Smooth muscle cell (in vitro differentiated cells): ENCODE measurements at regions not wholly inside any gene's neighbourhood (a gene's known extent, or its start where the extent isn't known, plus 50 kb on each side); places are given as distances from the start of the nearest gene placed in this dataset.

ENCODE experiments used
- DNase-seq: peaks from one replicate; lab custom pipeline; 2025; ENCODE audit not compliant: unreplicated experiment; lab: John Stamatoyannopoulos, UW
- H2AFZ ChIP-seq: fragments of 200-600 bp; sonication (generic); 2 replicates; pipeline ENCODE4 v1.6.0; 2016; ENCODE audit warnings: antibody characterized with exemption, low read depth, mild to moderate bottlenecking
- H3F3A ChIP-seq: fragments of 200-600 bp; sonication (generic); 2 replicates; pipeline ENCODE4 v1.6.0; 2017; ENCODE audit warnings: antibody characterized with exemption, low read depth
- H3K27ac ChIP-seq: fragments of 200-600 bp; sonication (generic); 2 replicates; pipeline ENCODE4 v1.5.1; 2016; ENCODE audit warnings: low read depth, mild to moderate bottlenecking
- H3K27me3 ChIP-seq: fragments of 200-600 bp; sonication (generic); 2 replicates; pipeline ENCODE4 v1.6.1; 2016; ENCODE audit warnings: low read depth, mild to moderate bottlenecking
- H3K36me3 ChIP-seq: fragments of 200-600 bp; sonication (generic); 2 replicates; pipeline ENCODE4 v1.5.1; 2016; ENCODE audit warnings: low read depth
- H3K4me1 ChIP-seq: fragments of 200-600 bp; sonication (generic); 2 replicates; pipeline ENCODE4 v1.5.1; 2016; ENCODE audit warnings: low read depth
- H3K4me2 ChIP-seq: fragments of 200-600 bp; sonication (generic); 2 replicates; pipeline ENCODE4 v1.6.0; 2016; ENCODE audit warnings: mild to moderate bottlenecking
- H3K4me3 ChIP-seq: fragments of 200-600 bp; sonication (generic); 2 replicates; pipeline ENCODE4 v1.5.1; 2016; ENCODE audit warnings: mild to moderate bottlenecking
- H3K79me2 ChIP-seq: fragments of 200-600 bp; sonication (generic); 2 replicates; pipeline ENCODE4 v1.6.0; 2016; ENCODE audit warnings: low read depth, mild to moderate bottlenecking
- H3K9ac ChIP-seq: fragments of 200-600 bp; sonication (generic); 2 replicates; pipeline ENCODE4 v1.6.0; 2016; ENCODE audit warnings: low read depth
- H3K9me3 ChIP-seq: fragments of 200-600 bp; sonication (generic); replicated peaks from 2 replicates; pipeline ENCODE4 v1.5.1; 2016; ENCODE audit warnings: low read depth
- H4K20me1 ChIP-seq: fragments of 200-600 bp; sonication (generic); 2 replicates; pipeline ENCODE4 v1.6.0; 2016; ENCODE audit warnings: low read depth
- WGBS: methylation state at CpG from one replicate; pipeline ENCODE4 v1.1.7; 2016; ENCODE audit warnings: low lambda C conversion rate; 5-methylcytosine and 5-hydroxymethylcytosine counted together
- TF ChIP-seq, protein P1 (sequence below): fragments of 200-600 bp; sonication (generic); IDR thresholded peaks from 2 replicates; pipeline ENCODE4 v1.5.1; 2017; ENCODE audit warnings: borderline replicate concordance, mild to moderate bottlenecking, antibody characterized with exemption; ENCODE audit not compliant: insufficient read depth, poor library complexity, severe bottlenecking

DNA sequence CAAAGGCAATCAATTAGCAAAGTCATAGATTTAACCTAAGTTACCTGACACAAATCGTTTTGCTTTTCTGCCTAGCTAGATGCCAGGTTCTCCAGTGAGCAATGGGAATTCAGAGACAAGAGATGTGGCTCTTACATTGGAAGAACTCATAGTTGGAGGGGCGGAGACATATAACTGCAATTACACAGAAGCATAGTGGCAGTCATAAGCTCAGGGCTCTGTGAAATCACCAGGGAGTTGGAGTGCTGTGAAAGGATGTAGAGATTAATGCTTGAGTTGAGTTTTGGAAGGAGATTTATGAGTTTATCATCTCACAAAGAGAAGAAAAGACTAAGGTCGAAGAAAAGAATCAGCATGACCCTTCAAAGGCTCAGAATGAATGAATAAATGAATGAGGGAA is 457.2 kb upstream of the TRIB2 start:
- H3K36me3 ChIP-seq: no peaks in the 10 kb centered on the region
- H2AFZ ChIP-seq: no peak overlapping the region
- no peaks in the 10 kb centered on the region for H4K20me1 ChIP-seq
- no peak overlapping the region for H3K4me3 ChIP-seq
- H3K27ac ChIP-seq: no peak overlapping the region
- H3K9me3 ChIP-seq: no peaks in the 10 kb centered on the region
- TF ChIP-seq, protein P1, sequence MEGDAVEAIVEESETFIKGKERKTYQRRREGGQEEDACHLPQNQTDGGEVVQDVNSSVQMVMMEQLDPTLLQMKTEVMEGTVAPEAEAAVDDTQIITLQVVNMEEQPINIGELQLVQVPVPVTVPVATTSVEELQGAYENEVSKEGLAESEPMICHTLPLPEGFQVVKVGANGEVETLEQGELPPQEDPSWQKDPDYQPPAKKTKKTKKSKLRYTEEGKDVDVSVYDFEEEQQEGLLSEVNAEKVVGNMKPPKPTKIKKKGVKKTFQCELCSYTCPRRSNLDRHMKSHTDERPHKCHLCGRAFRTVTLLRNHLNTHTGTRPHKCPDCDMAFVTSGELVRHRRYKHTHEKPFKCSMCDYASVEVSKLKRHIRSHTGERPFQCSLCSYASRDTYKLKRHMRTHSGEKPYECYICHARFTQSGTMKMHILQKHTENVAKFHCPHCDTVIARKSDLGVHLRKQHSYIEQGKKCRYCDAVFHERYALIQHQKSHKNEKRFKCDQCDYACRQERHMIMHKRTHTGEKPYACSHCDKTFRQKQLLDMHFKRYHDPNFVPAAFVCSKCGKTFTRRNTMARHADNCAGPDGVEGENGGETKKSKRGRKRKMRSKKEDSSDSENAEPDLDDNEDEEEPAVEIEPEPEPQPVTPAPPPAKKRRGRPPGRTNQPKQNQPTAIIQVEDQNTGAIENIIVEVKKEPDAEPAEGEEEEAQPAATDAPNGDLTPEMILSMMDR: no peak
- 87% methylated on average over 3 of the region's 3 CpGs for WGBS
- no peaks in the 10 kb centered on the region for H3K27me3 ChIP-seq
- H3K4me2 ChIP-seq: no peak overlapping the region
- H3F3A ChIP-seq: no peaks in the 10 kb centered on the region
- no peak overlapping the region for H3K9ac ChIP-seq
- no peaks in the 10 kb centered on the region for H3K79me2 ChIP-seq
- no peaks in the 10 kb centered on the region for H3K4me1 ChIP-seq
- DNase-seq: no peak

DNA sequence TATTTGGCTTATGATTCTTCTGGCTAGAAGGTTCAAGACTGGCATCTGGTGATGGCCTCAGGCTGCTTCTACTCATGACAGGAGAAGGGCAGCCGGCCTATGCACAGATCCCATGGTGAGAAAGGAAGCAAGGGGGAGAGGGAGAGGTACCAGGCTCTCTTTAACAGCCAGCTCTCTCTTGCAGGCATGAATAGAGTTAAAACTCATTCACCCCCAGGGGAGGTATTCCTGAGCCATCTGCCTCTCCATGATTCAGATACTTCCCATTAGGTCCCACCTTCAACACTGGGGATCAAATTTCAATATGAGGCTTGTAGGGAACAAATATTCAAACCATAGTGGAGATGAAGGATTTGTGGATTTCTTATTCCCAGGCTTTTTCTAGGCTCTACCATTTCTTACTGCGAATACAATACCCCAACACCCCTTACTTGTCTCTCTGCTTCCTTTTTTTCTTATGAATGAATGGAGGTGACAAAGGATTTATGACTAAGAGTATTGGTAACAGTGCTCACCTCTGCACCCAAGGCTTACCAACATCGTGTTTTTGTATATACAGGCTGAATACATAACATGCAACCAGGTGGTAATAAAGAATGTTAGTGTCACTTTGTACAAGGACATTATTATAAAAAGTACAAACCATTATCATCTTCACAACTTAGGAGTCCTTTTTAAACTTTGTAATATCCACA is 454.6 kb upstream of the TRIB2 start:
- H3K4me2 ChIP-seq: no peak overlapping the region
- no peaks in the 10 kb centered on the region for H3K9me3 ChIP-seq
- H3K79me2 ChIP-seq: no peaks in the 10 kb centered on the region
- no peaks in the 10 kb centered on the region for H3K4me1 ChIP-seq
- TF ChIP-seq, protein P1: no peak
- no peak overlapping the region for H3K4me3 ChIP-seq
- no peak overlapping the region for H3K27ac ChIP-seq
- H4K20me1 ChIP-seq: no peaks in the 10 kb centered on the region
- DNase-seq: no peak
- H3F3A ChIP-seq: no peaks in the 10 kb centered on the region
- no peaks in the 10 kb centered on the region for H3K36me3 ChIP-seq
- WGBS: 92% methylated on average over 3 of the region's 3 CpGs
- no peak overlapping the region for H3K9ac ChIP-seq
- H2AFZ ChIP-seq: no peak overlapping the region
- H3K27me3 ChIP-seq: no peaks in the 10 kb centered on the region

DNA sequence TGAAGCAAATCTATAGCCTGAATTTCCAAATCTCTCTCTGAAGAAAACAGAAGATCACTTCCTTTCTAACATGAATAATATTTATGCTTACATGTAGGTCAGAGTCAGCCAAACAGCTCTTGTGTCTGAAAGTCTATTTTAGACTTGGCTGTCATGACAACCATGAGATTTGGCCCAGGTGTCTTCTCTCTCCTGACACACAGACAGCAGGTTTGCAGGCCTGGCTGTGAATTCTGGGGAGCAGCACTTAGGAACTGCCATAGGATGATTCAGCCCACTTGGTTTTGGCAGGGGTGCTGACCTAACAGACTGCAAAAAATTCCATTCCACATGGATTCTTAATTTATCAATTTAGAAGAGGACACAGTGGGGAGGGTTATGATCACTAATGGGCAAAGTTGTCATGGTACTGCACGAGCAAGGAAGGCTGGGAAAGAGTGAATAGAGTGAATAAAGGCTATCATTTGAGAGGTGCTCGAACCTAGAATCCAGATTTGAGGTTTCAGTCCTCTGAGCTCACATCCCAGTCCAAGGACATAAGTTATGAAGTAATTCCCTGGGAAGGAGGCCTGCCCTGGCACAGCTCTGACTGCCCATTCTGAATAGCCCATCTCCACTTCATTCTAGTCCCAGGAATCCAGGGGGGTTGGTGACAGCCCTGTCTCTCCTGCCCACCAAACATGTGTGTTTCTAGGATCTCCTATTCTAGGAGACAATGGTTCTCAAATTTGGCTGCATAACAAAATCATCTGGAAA is 453.9 kb upstream of the TRIB2 start:
- H3F3A ChIP-seq: no peaks in the 10 kb centered on the region
- no peak overlapping the region for H3K9ac ChIP-seq
- H3K79me2 ChIP-seq: no peaks in the 10 kb centered on the region
- no peak overlapping the region for H3K4me2 ChIP-seq
- H4K20me1 ChIP-seq: no peaks in the 10 kb centered on the region
- H3K4me1 ChIP-seq: no peaks in the 10 kb centered on the region
- H2AFZ ChIP-seq: no peak overlapping the region
- no peak overlapping the region for H3K4me3 ChIP-seq
- TF ChIP-seq, protein P1: no peak
- 94% methylated on average over 2 of the region's 2 CpGs for WGBS
- H3K36me3 ChIP-seq: no peaks in the 10 kb centered on the region
- H3K27ac ChIP-seq: no peak overlapping the region
- no peaks in the 10 kb centered on the region for H3K9me3 ChIP-seq
- H3K27me3 ChIP-seq: no peaks in the 10 kb centered on the region
- DNase-seq: no peak
